NCI-H345 treated with DMSO at 0.1 percent for 48 hours (cell line): ENCODE measurements at regions not wholly inside any gene's neighbourhood (a gene's known extent, or its start where the extent isn't known, plus 50 kb on each side); places are given as distances from the start of the nearest gene placed in this dataset.

ENCODE experiments used
- DNase-seq: peaks from one replicate; lab custom pipeline; 2025; ENCODE audit not compliant: unreplicated experiment; lab: John Stamatoyannopoulos, UW

DNA sequence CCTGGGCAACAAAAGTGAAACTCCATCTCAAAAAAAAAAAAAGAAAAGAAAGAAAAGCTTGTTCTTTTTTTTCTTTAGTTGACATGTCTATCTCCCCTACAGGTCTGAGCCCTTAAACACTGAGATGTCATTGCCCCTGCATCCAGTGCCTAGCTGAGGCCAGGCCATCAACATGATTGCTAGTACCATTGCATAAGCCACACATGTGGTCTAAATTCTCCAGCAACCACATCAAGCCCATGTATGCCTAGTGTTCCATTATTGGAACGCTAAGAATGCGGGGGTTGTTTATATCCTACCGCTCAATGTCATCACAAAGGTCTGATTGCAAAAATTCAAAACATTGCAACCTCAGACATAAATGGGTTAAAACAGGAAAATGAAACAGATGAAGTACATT, 62.7 kb downstream of the NPTX2 start:
- no peak for DNase-seq

DNA sequence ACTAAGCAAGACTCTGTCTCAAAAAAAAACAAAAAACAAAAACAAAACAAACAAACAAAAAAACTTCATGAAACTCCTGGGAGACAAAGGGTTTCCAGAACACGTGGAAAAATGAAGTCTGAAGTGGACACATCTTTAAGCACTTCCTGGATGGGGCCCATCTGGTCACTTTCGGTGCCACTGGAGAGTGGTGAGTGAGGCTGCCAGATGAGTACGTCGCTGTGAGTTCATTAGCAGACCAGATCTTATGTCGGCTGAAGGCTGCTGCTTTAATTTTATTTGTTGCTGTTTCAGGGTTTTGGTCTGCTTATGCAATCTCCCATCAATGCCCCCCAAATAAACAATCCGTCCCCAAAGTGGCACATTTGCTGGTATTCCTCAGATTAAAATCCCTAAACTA, 64.4 kb downstream of the NPTX2 start:
- DNase-seq: no peak

- DNase-seq: no peak
Observed at GRCh38 chr7:98681951-98682350, 64.9 kb downstream of the NPTX2 start.

GRCh38 chr7:98683514-98683913, 66.4 kb downstream of the NPTX2 start:
- no peak for DNase-seq

DNA sequence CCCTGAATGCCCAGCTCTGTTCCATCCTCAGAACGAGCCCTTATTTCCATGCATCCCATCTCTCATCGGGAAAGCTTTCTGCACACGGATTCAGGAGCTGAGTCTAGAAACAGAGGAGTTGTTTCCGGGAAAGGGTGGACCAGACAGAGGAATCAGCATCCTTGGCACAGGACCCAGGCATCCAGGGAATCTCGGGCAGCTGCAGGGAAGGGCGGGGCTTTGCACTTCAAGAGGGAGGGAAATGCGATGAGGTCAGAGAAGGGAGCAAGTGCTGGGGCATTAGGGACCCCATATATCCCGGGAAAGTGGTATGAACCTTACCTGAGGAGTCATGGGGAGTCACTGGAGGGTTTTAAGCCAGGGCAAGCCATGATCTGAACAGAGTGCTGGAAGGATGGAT, 68.5 kb downstream of the NPTX2 start:
- no peak for DNase-seq

- DNase-seq: no peak
Observed at GRCh38 chr7:98686466-98687080, 69.5 kb downstream of the NPTX2 start.

DNA sequence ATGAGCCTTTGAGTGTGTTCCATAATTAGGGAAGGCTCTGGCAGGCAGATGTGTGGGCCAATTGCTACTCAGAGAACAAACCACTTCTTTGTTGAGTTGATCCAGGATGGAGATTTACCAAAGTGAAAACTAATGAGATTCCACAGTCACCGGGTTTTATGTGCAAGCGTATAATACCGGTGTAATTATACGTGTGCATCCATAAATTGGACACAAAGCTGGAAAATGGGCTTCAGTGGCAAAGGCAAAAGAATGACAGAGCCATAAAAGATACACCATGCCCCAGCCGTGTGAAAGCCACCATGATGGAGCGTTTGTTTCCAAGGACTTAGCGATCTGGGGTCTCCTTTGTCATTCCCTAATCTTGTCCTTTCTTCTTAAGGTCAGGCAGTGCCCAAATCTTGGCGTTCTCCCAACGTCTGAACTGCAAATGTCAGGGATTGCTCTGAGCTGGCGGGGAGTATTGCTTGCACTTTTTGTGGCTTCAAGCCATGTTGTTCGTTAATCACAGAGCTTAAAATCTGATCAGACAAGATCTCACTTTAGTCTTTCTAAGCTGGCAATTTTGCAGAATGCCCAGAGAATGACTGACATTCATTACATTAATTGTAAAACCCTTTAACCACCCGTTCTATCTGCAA, 70.1 kb downstream of the NPTX2 start:
- no peak for DNase-seq

GRCh38 chr7:98691619-98692018, 74.5 kb downstream of the NPTX2 start:
- DNase-seq: no peak

- no peak for DNase-seq
Observed at GRCh38 chr7:98697083-98697482, 80.0 kb downstream of the NPTX2 start.

- no peak for DNase-seq
Observed at GRCh38 chr7:98697485-98698240, 80.6 kb downstream of the NPTX2 start.

GRCh38 chr7:98698976-98699375, 81.9 kb downstream of the NPTX2 start:
- DNase-seq: no peak

DNA sequence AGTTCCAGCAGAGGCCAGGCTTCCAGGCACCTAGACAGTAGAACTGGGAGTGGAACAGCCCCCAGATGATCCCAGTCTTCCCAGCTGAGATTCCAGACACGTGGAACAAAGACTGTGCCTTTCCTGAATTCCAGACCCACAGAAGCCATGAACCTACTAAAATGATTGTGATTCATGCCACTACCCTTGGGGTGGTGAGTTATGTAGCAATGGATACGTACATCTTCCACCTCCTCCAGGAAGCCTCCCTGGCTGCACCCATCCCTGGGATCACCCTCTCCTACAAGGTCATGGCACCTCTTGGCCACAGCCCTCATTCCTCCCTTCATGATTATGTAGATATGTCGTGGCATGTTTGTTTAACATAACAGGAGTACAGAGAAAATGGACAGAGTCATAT, 83.4 kb downstream of the NPTX2 start:
- no peak for DNase-seq

GRCh38 chr7:98701372-98701771, 84.3 kb downstream of the NPTX2 start:
- DNase-seq: no peak

- DNase-seq: no peak
Observed at GRCh38 chr7:98702021-98702420, 84.9 kb downstream of the NPTX2 start.

- DNase-seq: no peak
Observed at GRCh38 chr7:98703916-98704315, 86.8 kb downstream of the NPTX2 start.

GRCh38 chr7:98705626-98706025, 88.5 kb downstream of the NPTX2 start:
- no peak for DNase-seq

GRCh38 chr7:98707076-98707475, 90.0 kb downstream of the NPTX2 start:
- no peak for DNase-seq

DNA sequence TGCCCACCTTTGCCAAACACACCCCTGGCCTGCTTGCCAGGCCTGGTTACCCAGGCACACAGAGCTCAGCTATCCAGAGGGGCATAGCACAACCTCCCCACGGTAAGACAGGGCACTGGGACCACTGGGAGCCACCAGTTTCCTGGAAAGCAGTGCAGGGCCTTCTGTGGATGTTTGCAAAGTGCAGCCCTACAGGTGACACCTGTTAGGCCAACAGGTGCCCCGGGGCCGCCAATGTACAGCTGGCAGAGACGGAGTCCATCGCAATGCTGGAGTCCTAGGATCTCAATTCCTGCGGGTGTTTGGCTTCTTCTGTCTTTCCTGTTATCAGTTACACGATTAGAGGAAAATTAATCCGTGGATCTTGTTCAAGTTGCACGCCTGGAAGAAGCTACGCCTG, 94.9 kb downstream of the NPTX2 start:
- DNase-seq: no peak

DNA sequence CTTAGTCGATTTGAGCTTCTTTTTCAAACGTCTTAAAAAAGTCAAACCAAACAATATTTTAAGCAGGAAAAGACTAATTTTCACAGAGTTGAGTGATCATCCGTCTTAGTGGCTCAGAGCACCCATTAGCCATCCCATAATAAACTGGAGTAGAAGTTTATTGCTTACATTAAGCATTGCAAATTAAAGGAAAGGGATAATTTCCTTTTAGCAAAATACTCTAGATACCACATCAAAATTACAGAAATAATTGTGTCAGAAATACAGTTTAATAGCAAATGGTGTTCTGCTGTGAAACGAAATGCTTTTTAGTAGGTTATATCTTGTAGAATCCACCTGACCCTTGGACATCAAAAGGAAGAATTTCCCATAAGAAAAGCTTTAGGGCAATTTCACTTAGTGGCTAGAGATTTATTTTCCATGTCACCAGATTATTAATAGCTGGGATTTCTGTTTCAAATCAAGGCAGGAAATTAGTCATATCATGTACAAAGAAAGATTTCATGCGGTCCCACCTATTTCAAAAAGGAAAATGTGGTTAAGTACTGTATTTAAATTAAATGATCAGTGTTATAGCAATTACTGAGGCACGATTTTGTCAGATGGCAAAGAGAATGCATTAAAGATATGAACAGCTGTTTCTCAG, 96.2 kb downstream of the NPTX2 start:
- no peak for DNase-seq

- no peak for DNase-seq
Observed at GRCh38 chr7:98719396-98719795, 102.3 kb downstream of the NPTX2 start.

DNA sequence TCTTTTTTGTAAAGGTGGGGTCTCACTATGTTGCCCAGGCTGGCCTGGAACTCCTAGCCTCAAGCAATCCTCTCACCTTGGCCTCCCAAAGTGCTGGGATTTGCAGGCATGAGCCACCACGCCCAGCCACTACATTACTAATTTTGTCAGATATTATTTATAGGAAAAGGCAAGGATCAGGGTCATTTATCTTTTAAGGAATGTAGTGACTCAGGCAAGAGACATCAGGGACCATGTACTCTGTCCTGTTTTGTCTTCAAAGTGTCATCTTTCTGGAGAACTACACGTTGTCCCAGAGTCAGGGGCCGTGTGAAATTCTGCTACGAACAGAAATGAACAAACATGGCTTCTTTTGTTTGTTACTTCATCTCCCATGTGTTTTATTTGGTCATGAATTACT, 105.3 kb downstream of the NPTX2 start:
- no peak for DNase-seq

GRCh38 chr7:98724591-98724990, 107.5 kb downstream of the NPTX2 start:
- DNase-seq: no peak
